ENCODE measurements at regions not wholly inside any gene's neighbourhood (a gene's known extent, or its start where the extent isn't known, plus 50 kb on each side); places are given as distances from the start of the nearest gene placed in this dataset.

GRCh38 chr1:166695115-166695514, 144.2 kb upstream of the POGK start:
- TF ChIP-seq CTCF (IDR thresholded peaks at IDR 0.05): no peak
- no peak for TF ChIP-seq EP300 (IDR thresholded peaks at IDR 0.05)
- no peak for TF ChIP-seq POLR2A (IDR thresholded peaks at IDR 0.05)
- TF ChIP-seq POLR2AphosphoS5 (IDR thresholded peaks at IDR 0.05): no peak
